Activated CD8-positive, alpha-beta memory T cell treated with anti-CD3 and anti-CD28 coated beads, Interleukin-2, amount 50 U/mL, for 24 hours (primary cell): ENCODE measurements at regions not wholly inside any gene's neighbourhood (a gene's known extent, or its start where the extent isn't known, plus 50 kb on each side); places are given as distances from the start of the nearest gene placed in this dataset.

Experiments
- DNase-seq: peaks from one replicate; pipeline ENCODE4 v3.0.0-alpha.2; 2020; ENCODE audit errors: extremely low read depth

GRCh38 chr16:66315210-66315825, 51.2 kb upstream of the CDH5 start:
- peak; percentile 8 for DNase-seq

GRCh38 chr16:66311306-66311705, 55.2 kb upstream of the CDH5 start:
- no peak for DNase-seq

GRCh38 chr16:66309215-66309807, 57.2 kb upstream of the CDH5 start:
- no peak for DNase-seq

- DNase-seq: no peak
These were observed 58.4 kb upstream of the CDH5 start for GRCh38 chr16:66308096-66308495.

GRCh38 chr16:66306366-66307150, 59.9 kb upstream of the CDH5 start:
- DNase-seq: no peak

GRCh38 chr16:66304961-66305360, 61.5 kb upstream of the CDH5 start:
- DNase-seq: no peak

GRCh38 chr16:66304151-66304550, 62.3 kb upstream of the CDH5 start:
- DNase-seq: no peak

- DNase-seq: no peak
These were observed 66.0 kb upstream of the CDH5 start for GRCh38 chr16:66300501-66300900.

GRCh38 chr16:66300037-66300436, 66.5 kb upstream of the CDH5 start:
- DNase-seq: no peak

GRCh38 chr16:66299349-66299748, 67.1 kb upstream of the CDH5 start:
- no peak for DNase-seq

- DNase-seq: no peak
These were observed 67.8 kb upstream of the CDH5 start for GRCh38 chr16:66298571-66299120.

GRCh38 chr16:66298006-66298405, 68.5 kb upstream of the CDH5 start:
- DNase-seq: no peak

- DNase-seq: no peak
These were observed 69.9 kb upstream of the CDH5 start for GRCh38 chr16:66296591-66296990.

GRCh38 chr16:66295761-66296546, 70.5 kb upstream of the CDH5 start:
- DNase-seq: no peak

GRCh38 chr16:66295213-66295612, 71.3 kb upstream of the CDH5 start:
- no peak for DNase-seq

- DNase-seq: no peak
These were observed 72.0 kb upstream of the CDH5 start for GRCh38 chr16:66294507-66294906.

GRCh38 chr16:66293932-66294331, 72.6 kb upstream of the CDH5 start:
- no peak for DNase-seq

- DNase-seq: no peak
These were observed 73.2 kb upstream of the CDH5 start for GRCh38 chr16:66293207-66293735.

GRCh38 chr16:66292241-66292935, 74.1 kb upstream of the CDH5 start:
- DNase-seq: no peak

GRCh38 chr16:66291833-66292232, 74.7 kb upstream of the CDH5 start:
- no peak for DNase-seq

- DNase-seq: no peak
These were observed 76.1 kb upstream of the CDH5 start for GRCh38 chr16:66290431-66290830.
